ENCODE measurements at regions not wholly inside any gene's neighbourhood (a gene's known extent, or its start where the extent isn't known, plus 50 kb on each side); places are given as distances from the start of the nearest gene placed in this dataset.

GRCh38 chr12:86414201-86414600, 158.0 kb upstream of the MGAT4C start:
- TF ChIP-seq CTCF (optimal IDR thresholded peaks at IDR 0.05 in 1 of 3, IDR thresholded peaks at IDR 0.05 in 1 of 3, conservative IDR thresholded peaks at IDR 0.05 in 1 of 3; ENCODE audit: extremely low read depth in 1 of 3, insufficient read depth in 2 of 3, low read length in 3 of 3) (no peak), EZH2 (IDR thresholded peaks at IDR 0.05; ENCODE audit: low read length) (no peak)

Data from keratinocyte (primary cell).